Endodermal cell (in vitro differentiated cells): ENCODE measurements at regions not wholly inside any gene's neighbourhood (a gene's known extent, or its start where the extent isn't known, plus 50 kb on each side); places are given as distances from the start of the nearest gene placed in this dataset.
A peak's percentile ranks its signal among the peaks of the same experiment; 100 is the strongest.

ENCODE experiments used
- DNase-seq: peaks from one replicate; pipeline ENCODE4 v3.0.0-alpha.2; 2017
- H3K27ac ChIP-seq: 2 replicates; pipeline ENCODE4 v1.5.1; 2013; ENCODE audit warnings: mild to moderate bottlenecking, low read depth, low read length, moderate library complexity
- H3K27me3 ChIP-seq: 2 replicates; pipeline ENCODE4 v1.6.1; 2013; ENCODE audit warnings: mild to moderate bottlenecking, low read length, moderate library complexity; ENCODE audit not compliant: insufficient read depth, control insufficient read depth, poor library complexity, severe bottlenecking
- H3K36me3 ChIP-seq: 2 replicates; pipeline ENCODE4 v1.7.0; 2013; ENCODE audit warnings: mild to moderate bottlenecking, low read length, moderate library complexity; ENCODE audit not compliant: control insufficient read depth, insufficient read depth
- H3K4me1 ChIP-seq: one replicate; pipeline ENCODE4 v1.7.0; 2013; ENCODE audit warnings: low read length; ENCODE audit not compliant: control insufficient read depth, insufficient read depth
- H3K4me3 ChIP-seq: 2 replicates; pipeline ENCODE4 v1.5.1; 2013; ENCODE audit warnings: mild to moderate bottlenecking, low read length, moderate library complexity
- H3K9ac ChIP-seq: 2 replicates; pipeline ENCODE4 v1.6.1; 2013; ENCODE audit warnings: mild to moderate bottlenecking, low read length, moderate library complexity; ENCODE audit not compliant: poor library complexity, severe bottlenecking; ENCODE audit errors: extremely low read depth
- H3K9me3 ChIP-seq: 2 replicates; pipeline ENCODE4 v1.6.1; 2013; ENCODE audit warnings: mild to moderate bottlenecking, low read length, moderate library complexity; ENCODE audit not compliant: control insufficient read depth
- H3K27ac Mint-ChIP-seq: 2 replicates; pipeline ENCODE4 v1.8.0; 2020; ENCODE audit warnings: mixed read lengths
- H3K27me3 Mint-ChIP-seq: 2 replicates; pipeline ENCODE4 v1.8.0; 2021; ENCODE audit warnings: mild to moderate bottlenecking, mixed read lengths; ENCODE audit not compliant: insufficient read depth
- H3K36me3 Mint-ChIP-seq: 2 replicates; pipeline ENCODE4 v1.8.0; 2020; ENCODE audit warnings: low read depth, mixed read lengths
- H3K4me1 Mint-ChIP-seq: 2 replicates; pipeline ENCODE4 v1.8.0; 2020; ENCODE audit warnings: mixed read lengths
- H3K4me3 Mint-ChIP-seq: 2 replicates; pipeline ENCODE4 v1.8.0; 2020; ENCODE audit warnings: mild to moderate bottlenecking, moderate library complexity, mixed read lengths
- H3K9me3 Mint-ChIP-seq: 2 replicates; pipeline ENCODE4 v1.8.0; 2020; ENCODE audit warnings: mild to moderate bottlenecking, mixed read lengths
- WGBS, 2 experiments: methylation state at CpG; one replicate each; pipeline versions ENCODE4 v1.1.5 to v1.1.7; 2013; ENCODE audit warnings: missing lambda C conversion rate in 2 of 2, mixed read lengths in 1 of 2; ENCODE audit not compliant: insufficient coverage in 1 of 2, insufficient read length in 1 of 2; 5-methylcytosine and 5-hydroxymethylcytosine counted together
- TF ChIP-seq, protein P1 (sequence below): fragments of 200-600 bp; sonication (generic); conservative IDR thresholded peaks from 2 replicates; pipeline ENCODE4 v1.5.0; 2021; ENCODE audit warnings: antibody characterized with exemption, mild to moderate bottlenecking

- 77 to 89% methylated on average over 4 to 5 of the region's 5 CpGs for WGBS, 2 experiments
Observed at GRCh38 chr2:21393173-21393572, 269.4 kb downstream of the TDRD15 start.

DNA sequence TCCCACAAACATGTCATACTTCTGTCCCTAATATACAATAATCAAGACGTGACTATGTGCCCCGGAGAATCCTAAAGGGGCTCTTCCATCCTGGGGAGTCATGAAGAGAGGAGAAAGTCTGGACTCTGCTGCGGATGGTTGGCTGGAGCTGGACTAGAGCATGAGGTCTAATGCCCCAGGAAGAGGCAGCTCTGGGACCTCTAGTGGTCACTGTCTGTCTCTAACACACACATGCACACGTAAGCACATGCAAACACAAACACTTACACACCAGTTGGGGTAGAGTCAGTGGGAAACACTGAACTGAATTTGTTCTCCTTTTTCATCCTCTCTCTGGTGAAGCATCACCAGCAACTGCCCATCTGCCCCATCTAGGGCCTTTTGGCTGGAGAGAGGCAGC is 271.6 kb downstream of the TDRD15 start:
- no peak overlapping the region for H3K27ac ChIP-seq
- H3K4me3 Mint-ChIP-seq: no peak overlapping the region
- H3K9me3 Mint-ChIP-seq: no peaks in the 10 kb centered on the region
- H3K36me3 ChIP-seq: no peaks in the 10 kb centered on the region
- peak; percentile 55 for DNase-seq
- TF ChIP-seq, protein P1, sequence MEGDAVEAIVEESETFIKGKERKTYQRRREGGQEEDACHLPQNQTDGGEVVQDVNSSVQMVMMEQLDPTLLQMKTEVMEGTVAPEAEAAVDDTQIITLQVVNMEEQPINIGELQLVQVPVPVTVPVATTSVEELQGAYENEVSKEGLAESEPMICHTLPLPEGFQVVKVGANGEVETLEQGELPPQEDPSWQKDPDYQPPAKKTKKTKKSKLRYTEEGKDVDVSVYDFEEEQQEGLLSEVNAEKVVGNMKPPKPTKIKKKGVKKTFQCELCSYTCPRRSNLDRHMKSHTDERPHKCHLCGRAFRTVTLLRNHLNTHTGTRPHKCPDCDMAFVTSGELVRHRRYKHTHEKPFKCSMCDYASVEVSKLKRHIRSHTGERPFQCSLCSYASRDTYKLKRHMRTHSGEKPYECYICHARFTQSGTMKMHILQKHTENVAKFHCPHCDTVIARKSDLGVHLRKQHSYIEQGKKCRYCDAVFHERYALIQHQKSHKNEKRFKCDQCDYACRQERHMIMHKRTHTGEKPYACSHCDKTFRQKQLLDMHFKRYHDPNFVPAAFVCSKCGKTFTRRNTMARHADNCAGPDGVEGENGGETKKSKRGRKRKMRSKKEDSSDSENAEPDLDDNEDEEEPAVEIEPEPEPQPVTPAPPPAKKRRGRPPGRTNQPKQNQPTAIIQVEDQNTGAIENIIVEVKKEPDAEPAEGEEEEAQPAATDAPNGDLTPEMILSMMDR: peak; percentile 75
- no peaks in the 10 kb centered on the region for H3K27me3 Mint-ChIP-seq
- H3K4me1 Mint-ChIP-seq: peaks cover 10% of the 10 kb centered on the region
- no peaks in the 10 kb centered on the region for H3K27me3 ChIP-seq
- no peak overlapping the region for H3K4me3 ChIP-seq
- no peak overlapping the region for H3K9ac ChIP-seq
- H3K9me3 ChIP-seq: no peaks in the 10 kb centered on the region
- no peak overlapping the region for H3K27ac Mint-ChIP-seq
- WGBS, 2 experiments: 82% methylated on average over 4 of the region's 4 CpGs; no CpG with 5 or more reads in 1 of the 2 experiments
- H3K4me1 ChIP-seq: peaks cover 9% of the 10 kb centered on the region
- no peaks in the 10 kb centered on the region for H3K36me3 Mint-ChIP-seq

More at GRCh38 chr2:21393173-21393572, 269.4 kb downstream of the TDRD15 start:
- H3K36me3 ChIP-seq: no peaks in the 10 kb centered on the region
- DNase-seq: no peak
- peaks cover 9% of the 10 kb centered on the region for H3K4me1 ChIP-seq
- Mint-ChIP-seq H3K4me1 (peaks cover 9% of the 10 kb centered on the region), H3K27ac (no peak overlapping the region), H3K27me3 (peaks cover 3% of the 10 kb centered on the region), H3K36me3 (no peaks in the 10 kb centered on the region), H3K4me3 (no peak overlapping the region), H3K9me3 (no peaks in the 10 kb centered on the region)
- H3K9me3 ChIP-seq: no peaks in the 10 kb centered on the region
- TF ChIP-seq, protein P1: no peak
- H3K9ac ChIP-seq: no peak overlapping the region
- H3K4me3 ChIP-seq: no peak overlapping the region
- no peaks in the 10 kb centered on the region for H3K27me3 ChIP-seq
- no peak overlapping the region for H3K27ac ChIP-seq

GRCh38 chr2:21396252-21396651 is 272.5 kb downstream of the TDRD15 start:
- Histone ChIP-seq H3K9me3 (no peaks in the 10 kb centered on the region), H3K27me3 (no peaks in the 10 kb centered on the region), H3K4me1 (peaks cover 9% of the 10 kb centered on the region), H3K4me3 (no peak overlapping the region), H3K27ac (no peak overlapping the region), H3K36me3 (no peaks in the 10 kb centered on the region), H3K9ac (no peak overlapping the region)
- Mint-ChIP-seq H3K4me1 (peaks cover 10% of the 10 kb centered on the region), H3K4me3 (no peak overlapping the region), H3K9me3 (no peaks in the 10 kb centered on the region), H3K27me3 (no peaks in the 10 kb centered on the region), H3K27ac (no peak overlapping the region), H3K36me3 (no peaks in the 10 kb centered on the region)
- no peak for DNase-seq
- TF ChIP-seq, protein P1: no peak
- 92 to 95% methylated on average over 2 of the region's 2 CpGs for WGBS, 2 experiments
